ENCODE measurements at regions not wholly inside any gene's neighbourhood (a gene's known extent, or its start where the extent isn't known, plus 50 kb on each side); places are given as distances from the start of the nearest gene placed in this dataset.
"Not testable (repeated sequence)": the region's sequence is repeated elsewhere in the genome, so short reads cannot be mapped to it uniquely, and the experiment has no call there.

DNA sequence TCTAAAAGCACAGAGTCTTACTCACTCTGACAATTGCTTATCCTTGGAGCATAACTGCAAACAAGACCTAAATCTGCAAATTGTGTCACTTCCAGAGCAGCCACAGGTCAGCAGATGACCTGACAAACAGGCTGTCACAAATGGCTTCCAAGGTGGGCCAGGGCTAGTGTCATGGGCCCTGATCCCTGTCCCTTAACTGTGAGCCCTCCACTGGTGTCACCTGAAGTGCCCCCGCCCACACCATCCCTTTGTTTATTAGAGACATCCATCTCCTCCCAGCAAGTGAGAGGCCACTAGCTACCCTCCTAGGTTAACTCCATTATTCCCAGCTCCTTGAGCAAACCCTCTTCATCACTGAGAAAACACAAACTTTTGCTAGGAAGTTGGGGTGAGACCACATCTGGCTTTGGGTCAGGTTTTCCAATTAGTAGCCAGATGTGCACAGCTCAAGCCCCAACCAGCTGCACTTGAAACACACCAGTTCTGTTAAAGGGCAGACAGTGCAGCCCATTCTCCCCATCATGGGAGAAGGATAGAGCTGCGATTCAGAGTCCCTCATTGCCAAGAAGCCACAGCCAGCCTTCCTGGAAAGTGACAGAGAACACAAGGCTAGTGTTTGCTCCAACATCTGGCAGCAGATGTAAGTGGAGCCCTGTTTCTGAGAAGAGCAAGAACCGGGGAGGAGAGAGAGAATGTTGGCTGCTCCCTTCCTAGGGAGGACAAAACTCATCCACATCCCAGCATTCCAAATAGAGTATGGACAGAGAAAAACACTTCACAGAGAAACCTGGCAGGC is 75.7 kb upstream of the NANOS1 start:
- no peak for DNase-seq

DNA sequence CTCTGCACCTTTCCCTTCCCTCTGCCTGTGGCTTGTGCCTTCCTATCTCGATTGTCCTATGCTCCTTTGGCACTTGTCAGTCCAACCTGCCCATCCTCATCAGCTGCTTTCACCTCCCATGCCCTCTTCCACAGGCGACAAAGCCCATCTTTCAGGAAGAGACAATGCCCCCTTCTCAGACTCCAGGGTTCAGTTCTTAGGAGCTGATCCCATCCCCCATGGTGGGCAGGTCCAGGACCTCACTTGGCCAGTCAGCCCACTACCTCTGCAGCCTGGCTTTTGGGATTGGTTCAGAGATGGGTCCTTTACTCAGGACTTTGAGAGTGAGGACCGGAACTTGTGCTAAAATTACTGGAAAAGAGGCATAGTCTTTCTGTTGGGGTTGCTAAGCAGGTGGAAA is 74.0 kb upstream of the NANOS1 start:
- no peak for DNase-seq

DNA sequence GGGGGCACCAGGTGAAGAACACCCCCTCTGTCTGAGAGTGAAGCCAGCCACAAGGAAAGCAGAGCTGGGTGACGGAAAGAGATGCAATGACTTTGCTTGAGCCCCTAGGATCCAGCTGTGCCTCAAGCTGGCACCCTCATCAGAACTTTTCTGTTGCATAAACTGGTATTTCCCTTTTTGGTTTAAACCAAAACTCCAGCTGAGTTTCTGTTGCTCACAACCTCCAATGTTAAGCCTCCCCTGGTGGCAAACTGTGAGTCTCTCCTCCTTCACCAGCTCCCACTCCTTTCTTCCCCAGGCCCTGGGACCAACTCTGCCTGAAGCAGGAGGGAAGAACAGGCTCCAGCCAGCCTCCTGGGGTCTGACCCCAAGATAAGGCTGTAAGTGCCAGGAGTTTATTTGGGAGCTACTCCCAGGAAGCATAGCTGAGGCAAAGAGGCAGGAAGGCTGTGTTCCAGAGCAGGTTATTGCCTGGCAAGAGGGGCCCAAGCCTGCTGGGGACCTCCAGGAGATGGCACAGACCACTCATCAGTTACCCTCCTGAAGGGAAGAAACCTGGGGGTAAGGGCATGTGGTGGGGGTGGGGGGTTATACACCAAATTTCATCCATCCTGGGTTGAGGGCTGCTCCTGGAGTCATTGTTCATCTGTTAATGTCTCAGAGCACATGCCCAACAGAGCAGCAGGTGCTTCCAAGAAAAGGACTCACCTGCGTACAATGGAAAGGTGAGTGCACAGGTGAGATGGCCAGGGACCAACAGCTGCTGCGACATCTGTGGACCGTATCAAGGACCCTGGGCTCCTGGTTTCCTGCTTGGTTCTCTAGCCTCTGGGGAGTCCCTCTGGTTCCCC is 73.3 kb upstream of the NANOS1 start:
- DNase-seq, result no peak

DNA sequence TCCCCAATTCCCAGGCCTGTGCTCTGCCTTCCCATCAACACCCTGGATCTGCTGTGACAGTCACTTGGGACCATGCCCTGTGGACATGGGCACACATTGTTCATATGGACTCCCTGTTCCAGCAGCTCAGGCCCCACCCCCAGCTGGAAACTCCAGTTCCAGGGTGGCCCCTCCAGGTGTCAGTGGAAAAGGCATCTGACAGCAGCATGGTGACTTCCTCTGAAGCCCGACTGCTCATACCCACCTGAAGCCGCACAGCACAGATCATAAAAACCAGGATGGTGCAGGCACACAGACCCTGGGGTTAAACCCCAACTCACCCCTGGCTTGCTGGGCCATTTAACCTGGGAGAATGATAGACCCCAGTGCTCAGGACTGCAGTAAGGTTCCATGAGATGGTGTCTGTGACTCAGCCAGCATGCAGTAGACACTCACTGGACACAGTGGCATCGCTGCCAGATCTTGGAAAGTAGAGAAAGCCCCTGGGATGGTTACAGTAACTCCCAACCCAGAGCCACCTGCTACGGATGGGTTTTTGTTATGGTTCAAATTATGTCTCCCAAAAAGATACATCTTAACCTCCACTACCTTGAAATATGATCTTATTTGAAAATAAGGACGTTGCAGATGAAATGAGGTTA is 72.6 kb upstream of the NANOS1 start:
- no peak for DNase-seq

DNA sequence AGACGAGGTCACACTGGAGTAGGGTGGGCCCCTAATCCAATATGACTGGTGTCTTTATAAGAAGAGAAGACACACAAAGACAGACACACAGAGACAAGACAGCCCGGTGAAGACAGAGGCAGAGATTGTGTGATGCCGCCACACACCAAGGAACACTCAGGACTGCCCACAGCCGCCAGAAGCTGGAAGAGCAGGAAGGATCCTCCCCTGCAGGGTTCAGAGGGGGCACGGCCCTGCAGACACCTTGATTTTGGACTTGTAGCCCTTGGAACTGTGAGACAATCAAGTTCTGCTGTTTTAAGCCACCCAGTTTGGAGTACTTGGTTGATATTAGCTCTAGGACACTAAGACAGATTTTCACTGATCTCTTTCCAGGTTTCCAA is 72.1 kb upstream of the NANOS1 start:
- no peak for DNase-seq

DNA sequence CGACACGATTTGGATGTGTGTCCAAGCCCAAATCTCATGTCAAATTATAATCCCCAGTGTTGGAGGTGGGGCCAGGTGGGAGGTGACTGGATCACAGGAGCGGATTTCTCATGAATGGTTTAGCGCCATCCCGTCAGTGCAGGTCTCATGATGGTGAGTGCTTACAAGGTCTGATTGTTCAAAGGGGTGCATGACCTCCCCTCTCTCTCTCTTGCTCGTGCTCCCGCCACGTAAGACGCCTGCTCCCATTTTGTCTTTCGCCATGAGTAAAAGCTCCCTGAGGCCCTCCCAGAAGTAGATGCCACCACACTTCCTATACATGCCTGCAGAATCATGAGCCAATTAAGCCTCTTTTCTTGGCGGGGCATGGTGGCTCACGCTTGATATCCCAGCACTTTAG is 71.5 kb upstream of the NANOS1 start:
- DNase-seq, result no peak

DNA sequence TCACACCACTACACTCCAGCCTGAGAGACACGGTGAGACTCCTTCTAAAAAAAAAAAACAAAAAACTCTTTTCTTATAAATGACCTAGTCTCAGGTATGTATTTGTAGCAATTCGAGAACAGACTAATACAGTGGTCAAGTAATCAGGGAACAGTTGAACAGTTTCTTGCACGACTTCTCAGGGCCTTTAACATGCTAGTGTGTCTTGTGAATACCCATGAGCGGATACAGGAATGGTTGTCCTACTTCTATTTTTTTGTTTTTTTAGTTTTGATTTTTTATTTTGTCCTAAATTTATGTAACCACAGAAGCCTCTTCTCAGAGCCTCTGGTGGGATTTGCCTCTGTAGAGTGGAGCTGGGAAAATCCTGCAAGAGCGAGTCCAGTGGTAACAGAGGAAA is 71.0 kb upstream of the NANOS1 start:
- DNase-seq, result no peak

DNA sequence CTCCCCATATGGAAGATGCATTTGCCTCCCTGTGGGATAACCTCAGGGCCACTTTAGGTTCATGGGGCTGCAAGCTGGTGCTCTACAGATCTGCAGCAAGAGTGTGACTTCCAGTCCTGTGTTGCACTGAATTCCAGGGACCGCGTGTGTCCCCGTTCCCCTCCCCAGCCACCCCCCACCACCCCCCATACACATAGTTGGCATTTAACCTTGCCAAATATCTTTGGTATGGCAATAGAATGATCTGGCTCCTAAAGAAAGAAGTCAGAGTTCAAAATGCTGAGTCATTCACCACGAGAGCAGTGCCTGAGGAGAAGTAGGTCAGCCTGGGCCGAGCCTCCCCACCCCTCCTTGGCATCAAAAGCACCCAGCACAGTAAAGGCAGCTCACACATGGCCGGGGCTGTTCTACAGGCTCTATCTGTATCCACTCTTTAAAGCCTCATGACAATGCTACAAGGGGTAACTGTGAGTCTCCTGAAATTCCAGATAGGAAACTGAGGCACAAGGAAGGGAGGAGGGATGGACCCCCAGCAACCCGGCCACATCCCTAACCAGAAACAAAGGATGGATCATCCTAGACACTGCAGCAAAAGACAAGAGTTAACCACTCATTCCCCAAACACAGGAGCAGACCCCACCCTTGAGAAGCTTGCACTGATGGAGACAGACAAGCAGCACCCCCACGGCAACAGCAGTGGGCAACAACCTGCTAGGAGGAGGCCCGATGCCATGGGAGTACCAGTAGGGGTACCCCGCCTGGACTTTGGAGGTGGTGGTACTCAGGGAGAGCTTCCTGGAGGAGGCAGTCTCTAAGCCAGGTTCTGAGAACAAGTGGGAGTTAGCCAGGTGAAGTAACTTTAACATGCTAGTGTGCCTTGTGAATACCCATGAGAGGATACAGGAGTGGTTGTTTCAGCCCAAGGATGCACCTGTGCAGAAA is 70.3 kb upstream of the NANOS1 start:
- no peak for DNase-seq

DNA sequence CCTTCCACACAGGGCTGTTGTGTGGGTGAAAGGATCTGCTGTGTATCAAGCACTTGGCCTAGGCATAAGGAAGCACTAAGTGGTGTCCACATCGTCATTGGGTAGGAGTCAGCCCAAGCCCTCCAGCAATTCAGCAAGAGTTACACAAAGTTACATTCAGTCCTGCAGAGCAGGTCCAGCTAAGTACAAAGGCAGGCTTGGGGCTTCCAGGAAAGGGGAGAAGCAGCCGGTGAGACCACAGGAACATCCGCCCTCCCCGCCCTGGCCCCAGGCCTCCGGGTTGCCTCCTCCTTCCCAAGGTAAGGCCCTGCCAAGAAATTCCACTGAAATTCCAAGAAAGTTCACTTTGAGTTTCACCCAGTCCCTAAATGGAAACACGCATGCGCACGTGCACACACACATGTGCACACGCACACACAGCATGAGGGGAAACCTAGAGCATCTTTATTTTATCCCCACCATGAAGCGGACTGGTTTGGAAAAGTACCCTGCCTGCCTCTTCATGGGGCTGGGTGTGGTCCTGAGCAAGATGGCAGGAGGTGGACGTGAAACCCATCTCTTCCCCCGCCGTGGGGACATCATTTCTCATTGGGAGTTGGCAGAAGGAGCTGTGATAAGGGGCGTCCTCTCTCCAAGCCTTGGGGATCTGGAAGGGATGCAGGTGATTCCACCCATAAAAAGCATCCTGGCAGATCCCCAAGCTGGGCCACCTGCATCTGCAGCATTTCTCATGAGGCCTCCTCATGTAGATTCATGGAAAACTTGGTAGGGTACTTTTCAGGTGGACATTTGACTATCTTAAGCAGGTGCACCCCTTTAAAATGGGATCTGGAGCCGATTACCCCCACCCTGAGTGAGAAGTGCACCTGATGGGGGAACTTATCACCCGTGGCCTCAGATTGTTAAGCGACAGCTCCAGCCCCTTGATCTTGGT is 69.1 kb upstream of the NANOS1 start:
- DNase-seq, result no peak

DNA sequence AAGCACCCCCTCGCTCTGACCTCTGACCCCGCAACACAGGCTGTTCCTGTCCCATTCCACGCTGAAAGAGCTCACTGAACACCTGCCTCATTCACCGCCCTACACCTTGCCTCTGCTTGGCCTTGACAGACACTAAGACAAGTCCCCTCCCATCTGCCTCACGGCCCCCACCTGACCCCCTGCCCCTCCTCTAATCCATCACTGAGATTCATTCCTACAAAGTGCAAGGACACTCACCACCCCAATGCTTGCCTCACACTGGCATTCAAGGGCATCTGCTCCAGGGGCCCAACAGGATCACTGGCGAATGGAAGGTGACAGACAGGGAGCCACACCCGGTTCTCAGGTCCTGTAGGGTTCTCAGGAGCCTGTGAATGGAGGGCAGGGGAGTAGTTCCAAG is 68.1 kb upstream of the NANOS1 start:
- DNase-seq, result no peak

DNA sequence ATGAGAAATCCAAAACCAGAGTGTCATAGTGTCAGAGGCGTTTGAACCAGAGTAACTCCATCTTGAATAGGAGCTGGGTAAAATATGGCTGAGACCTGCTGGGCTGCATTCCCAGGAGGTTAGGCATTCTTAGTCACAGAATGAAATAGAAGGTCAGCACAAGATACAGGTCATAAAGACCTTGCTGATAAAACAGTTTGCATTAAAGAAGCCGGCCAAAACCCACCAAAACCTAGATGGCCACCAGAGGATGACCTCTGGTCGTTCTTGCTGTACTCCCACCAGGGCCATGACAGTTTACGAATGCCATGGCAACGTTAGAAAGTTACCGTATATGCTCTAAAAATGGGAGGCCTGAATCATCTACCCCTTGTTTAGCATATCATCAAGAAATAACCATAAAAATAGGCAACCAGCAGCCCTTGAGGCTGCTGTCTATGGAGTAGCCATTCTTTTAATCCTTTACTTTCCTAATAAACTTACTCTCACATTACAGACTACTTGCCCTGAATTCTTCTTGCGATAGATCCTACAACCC is 67.1 kb upstream of the NANOS1 start:
- DNase-seq, result not testable (repeated sequence)

DNA sequence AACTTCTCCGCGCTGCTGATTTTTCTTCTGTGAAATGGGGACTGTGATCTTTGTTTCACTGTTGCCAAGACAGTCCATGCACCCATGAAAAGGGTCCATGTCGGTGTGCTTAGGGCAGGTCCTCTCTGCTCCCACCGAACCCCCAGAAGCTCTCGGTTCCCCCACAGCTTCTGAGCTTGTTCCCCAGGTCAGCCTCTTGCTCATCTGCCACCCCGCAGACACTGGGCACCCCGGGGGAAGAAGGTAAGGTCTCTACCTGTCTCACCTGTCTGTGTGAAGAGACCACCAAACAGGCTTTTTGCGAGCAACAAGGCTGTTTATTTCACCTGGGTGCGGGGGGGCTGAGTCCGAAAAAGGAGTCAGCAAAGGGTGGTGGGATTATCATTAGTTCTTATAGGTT is 66.2 kb upstream of the NANOS1 start:
- DNase-seq, result no peak

DNA sequence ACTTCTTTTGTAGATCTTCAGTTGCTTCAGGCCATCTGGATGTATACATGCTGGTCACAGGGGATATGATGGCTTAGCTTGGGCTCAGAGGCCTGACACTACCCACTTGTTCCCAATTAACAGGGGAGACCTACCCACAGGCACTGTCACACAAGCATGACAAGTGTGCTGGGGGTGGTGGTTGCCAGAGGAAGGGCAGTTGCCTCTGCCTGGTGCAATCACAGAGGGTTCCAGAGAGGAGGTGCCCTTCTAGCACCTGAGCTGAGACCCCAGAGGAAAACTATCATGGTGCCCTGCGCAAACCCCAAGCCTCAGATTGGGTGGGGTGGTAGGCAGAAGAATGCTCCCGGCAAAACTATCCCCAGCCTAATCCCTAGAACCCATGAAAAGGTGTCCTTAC is 65.6 kb upstream of the NANOS1 start:
- no peak for DNase-seq

DNA sequence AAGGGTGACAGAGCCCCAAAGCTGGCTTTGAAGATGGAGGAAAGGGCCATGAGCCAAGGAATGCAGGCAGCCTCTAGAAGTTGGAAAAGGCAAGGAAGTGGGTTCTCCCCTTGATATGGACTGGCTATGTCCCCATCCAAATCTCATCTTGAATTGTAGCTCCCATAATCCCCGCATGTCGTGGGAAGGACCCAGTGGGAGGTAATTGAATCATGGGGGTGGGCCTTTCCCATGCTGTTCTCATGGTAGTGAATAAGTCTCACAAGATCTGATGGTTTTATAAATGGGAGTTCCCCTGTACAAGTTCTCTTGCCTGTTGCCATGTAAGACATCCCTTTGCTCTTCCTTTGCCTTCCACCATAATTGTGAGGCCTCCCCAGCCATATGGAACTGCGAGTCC is 65.0 kb upstream of the NANOS1 start:
- DNase-seq, result not testable (repeated sequence)

DNA sequence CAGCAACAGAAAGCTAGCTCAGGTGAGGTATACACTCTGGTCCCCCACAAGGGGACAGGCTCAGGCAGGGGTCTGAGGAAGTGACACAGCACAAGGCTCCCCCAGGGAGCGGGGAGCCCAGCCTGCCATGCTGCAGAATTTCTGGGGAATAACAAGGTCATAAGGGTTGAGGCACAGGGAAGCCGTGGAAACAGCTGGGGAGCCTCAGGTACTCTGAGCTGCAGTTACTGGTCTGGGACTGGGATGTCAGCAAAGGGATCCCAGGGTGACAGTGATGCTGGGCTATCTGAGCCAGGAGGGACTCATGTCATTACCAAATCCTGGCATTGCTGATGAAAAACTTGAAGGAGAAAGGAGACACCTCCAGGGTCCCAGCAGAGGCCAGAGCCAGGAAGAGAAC is 64.4 kb upstream of the NANOS1 start:
- DNase-seq, result no peak

DNA sequence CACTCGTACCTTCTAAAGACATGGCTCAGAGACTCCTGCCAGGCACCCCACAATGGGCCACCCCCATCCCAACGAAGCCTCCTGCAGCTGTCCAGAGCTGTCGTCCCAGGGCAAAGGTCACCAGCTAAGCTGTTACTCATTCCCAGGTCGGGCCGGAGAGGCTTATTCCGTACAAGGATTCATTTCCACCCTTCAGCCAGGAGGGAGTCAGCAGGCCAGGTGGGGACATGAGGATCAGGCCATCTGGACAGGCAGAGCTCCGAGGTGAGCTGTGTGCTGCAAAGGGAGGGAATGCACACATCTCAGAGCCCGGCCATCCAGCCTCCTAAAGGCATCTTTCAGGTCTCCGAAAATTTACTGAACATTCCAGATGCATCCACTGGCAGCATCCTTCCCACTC is 63.9 kb upstream of the NANOS1 start:
- no peak for DNase-seq

DNA sequence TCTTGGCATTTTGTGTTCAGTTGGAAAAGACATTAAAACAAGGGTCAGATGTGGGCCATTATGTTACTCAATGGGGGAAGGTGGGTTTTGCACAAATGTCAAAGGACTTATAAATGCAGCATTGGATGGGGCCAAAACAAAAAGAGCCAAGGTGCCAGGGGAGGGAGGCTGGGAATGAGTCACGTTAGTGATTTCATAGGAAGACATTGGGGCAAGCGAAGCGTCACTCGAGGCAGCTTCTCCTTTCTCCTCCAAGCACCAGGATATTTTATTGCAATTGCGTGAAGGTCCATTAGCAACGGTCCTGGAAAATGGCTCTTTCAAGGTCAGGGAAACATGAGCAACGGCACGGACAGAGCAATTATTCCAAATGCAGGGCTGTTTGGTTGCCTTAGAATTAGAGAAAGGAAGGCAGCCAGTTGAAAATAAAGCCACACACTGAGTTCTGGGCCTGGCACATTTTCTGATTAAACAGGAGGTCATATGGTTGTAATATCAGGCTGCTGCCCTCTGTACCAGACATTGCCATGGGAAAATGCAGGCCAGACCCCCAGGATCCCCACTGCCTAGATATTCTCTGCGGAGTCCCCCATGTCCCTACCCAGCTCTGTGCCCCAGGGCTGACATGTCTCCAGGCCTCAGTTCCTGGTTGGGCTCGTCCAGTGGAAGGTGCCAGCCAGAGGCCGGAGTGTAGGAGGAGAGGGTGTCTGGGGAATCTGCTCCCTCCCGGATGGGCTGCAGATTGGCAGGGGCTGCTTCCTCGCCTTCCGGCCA is 63.3 kb upstream of the NANOS1 start:
- DNase-seq, result no peak

DNA sequence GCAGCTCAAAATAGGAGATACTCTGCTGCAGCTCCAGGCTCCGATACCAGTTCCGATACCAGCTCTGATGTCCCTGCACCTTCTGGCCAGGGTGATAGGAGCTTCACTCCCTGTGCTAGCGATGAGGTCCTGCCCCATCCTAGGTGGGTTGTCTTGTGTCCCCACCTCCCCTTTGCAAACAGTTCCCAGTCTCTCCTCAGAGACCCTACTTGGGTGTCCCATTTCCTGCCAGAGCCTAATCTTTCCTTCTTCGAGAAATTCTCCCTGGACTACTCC is 62.7 kb upstream of the NANOS1 start:
- DNase-seq, result no peak

DNA sequence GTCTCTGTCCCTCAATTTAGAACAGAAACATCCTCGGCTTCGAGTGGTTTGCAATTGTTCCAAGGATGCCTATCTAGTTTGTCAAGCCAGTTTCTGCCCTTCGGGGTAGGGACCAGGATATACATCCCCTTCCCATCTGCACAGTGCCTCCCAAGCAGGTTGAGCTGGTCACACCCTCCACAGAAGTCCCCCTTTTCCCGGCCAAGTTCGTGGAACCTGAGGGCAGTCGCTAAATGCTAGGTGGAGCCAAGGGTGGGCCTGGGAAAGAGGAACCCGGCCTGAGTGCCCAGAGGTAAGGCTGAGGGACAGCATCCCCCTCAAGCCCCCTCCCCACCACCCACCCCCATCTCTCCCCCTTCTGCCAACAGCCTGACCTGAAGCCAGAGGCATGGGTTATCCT is 62.4 kb upstream of the NANOS1 start:
- DNase-seq, result no peak

DNA sequence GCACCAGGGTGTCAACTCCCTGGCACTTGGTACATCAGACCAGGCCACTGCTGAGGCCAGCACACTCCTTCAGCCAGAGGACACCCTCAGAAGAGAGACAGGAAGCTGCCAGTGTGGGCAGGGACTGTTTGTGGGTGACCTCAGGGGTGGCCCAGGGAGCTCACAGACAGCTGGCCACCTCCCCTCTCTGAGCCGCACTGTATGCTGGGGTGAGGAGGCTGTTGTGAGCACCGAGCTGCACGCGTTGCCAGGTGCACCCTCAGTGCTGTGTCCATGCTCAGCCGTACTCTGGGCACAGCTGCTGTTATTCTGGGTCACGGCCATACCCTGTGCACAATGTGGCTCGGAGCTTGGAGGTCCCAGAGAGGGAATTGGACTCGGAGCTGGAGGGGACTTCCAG is 61.5 kb upstream of the NANOS1 start:
- no peak for DNase-seq

DNA sequence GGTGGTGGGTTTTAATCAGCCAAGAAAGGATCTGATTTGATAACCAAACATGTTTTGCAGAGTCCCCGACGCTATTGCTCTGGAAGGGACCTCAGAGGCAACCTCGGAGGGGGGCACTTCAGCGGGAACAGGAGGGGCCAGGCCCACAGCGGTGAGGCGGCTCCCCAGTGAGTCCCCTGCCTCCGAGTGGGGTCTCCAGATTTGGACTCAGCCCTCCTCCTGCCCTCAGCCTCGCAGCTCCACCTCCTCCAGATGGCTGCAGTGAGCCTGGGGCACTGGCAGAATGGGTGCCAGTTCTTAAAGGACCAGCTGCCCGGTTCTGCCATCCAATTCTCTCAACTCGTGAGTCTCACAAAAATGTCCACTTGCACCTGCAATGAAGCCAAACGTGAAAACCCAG is 61.0 kb upstream of the NANOS1 start:
- no peak for DNase-seq
